Neural cell (in vitro differentiated cells): ENCODE measurements at regions not wholly inside any gene's neighbourhood (a gene's known extent, or its start where the extent isn't known, plus 50 kb on each side); places are given as distances from the start of the nearest gene placed in this dataset.

ENCODE experiments used
- H2AFZ ChIP-seq: fragments of 200-600, 300-800 bp; sonication (generic), shearing (Covaris generic); 2 replicates; pipeline ENCODE4 v1.6.0; 2014; ENCODE audit warnings: low read depth, mild to moderate bottlenecking, antibody characterized with exemption, low read length, moderate library complexity
- H3F3A ChIP-seq: fragments of 200-600 bp; shearing (Covaris generic); 2 replicates; pipeline ENCODE4 v1.6.1; 2016; ENCODE audit warnings: mild to moderate bottlenecking, moderate library complexity, mixed read lengths, antibody characterized with exemption, low read length; ENCODE audit not compliant: insufficient read depth, poor library complexity, severe bottlenecking
- H3K27ac ChIP-seq: fragments of 200-600, 300-800 bp; sonication (generic), shearing (Covaris generic); 2 replicates; pipeline ENCODE4 v1.5.1; 2014; ENCODE audit warnings: mild to moderate bottlenecking, low read length, moderate library complexity
- H3K27me3 ChIP-seq: fragments of 300-800, 200-600 bp; sonication (generic), shearing (Covaris generic); 2 replicates; pipeline ENCODE4 v1.6.0; 2014; ENCODE audit warnings: mild to moderate bottlenecking, low read depth, low read length, moderate library complexity; ENCODE audit not compliant: insufficient read depth
- H3K36me3 ChIP-seq: fragments of 300-800, 200-600 bp; sonication (generic), shearing (Covaris generic); 2 replicates; pipeline ENCODE4 v1.5.1; 2014; ENCODE audit warnings: mild to moderate bottlenecking, antibody characterized with exemption, low read length, moderate library complexity; ENCODE audit not compliant: insufficient read depth
- H3K4me2 ChIP-seq: fragments of 300-800, 200-600 bp; sonication (generic), shearing (Covaris generic); 2 replicates; pipeline ENCODE4 v1.6.0; 2014; ENCODE audit warnings: mild to moderate bottlenecking, low read length
- H3K4me3 ChIP-seq: fragments of 300-800, 200-600 bp; sonication (generic), shearing (Covaris generic); 2 replicates; pipeline ENCODE4 v1.5.1; 2014; ENCODE audit warnings: mild to moderate bottlenecking, low read length, moderate library complexity
- H3K79me2 ChIP-seq: fragments of 200-600 bp; shearing (Covaris generic); replicated peaks from 2 replicates; pipeline ENCODE4 v1.6.0; 2014; ENCODE audit warnings: mild to moderate bottlenecking, low read length, moderate library complexity; ENCODE audit not compliant: insufficient read depth
- H3K9ac ChIP-seq: fragments of 300-800, 200-600 bp; sonication (generic), shearing (Covaris generic); 2 replicates; pipeline ENCODE4 v1.6.1; 2016; ENCODE audit warnings: mild to moderate bottlenecking, low read length, mixed read lengths
- H3K9me2 ChIP-seq: fragments of 200-600 bp; shearing (Covaris generic); 2 replicates; pipeline ENCODE4 v1.6.1; 2016; ENCODE audit warnings: mild to moderate bottlenecking, low read length, mixed read lengths; ENCODE audit not compliant: insufficient read depth
- H3K9me3 ChIP-seq: fragments of 200-600, 300-800 bp; sonication (generic), shearing (Covaris generic); 2 replicates; pipeline ENCODE4 v1.6.1; 2016; ENCODE audit warnings: mild to moderate bottlenecking, mixed run types, low read length, moderate library complexity, mixed read lengths
- H4K20me1 ChIP-seq: fragments of 200-600 bp; shearing (Covaris generic); 2 replicates; pipeline ENCODE4 v1.6.1; 2016; ENCODE audit warnings: mild to moderate bottlenecking, mixed run types; ENCODE audit not compliant: insufficient read depth
- CTCF ChIP-seq: fragments of 450-650 bp; IDR thresholded peaks from 2 replicates; pipeline ENCODE4 v1.5.1; 2014; ENCODE audit warnings: antibody characterized with exemption, mild to moderate bottlenecking, moderate library complexity; ENCODE audit not compliant: poor library complexity, severe bottlenecking
- EP300 ChIP-seq: fragments of 450-650 bp; conservative IDR thresholded peaks from 2 replicates; pipeline ENCODE4 v1.6.1; 2014; ENCODE audit warnings: antibody characterized with exemption, mild to moderate bottlenecking, moderate library complexity; ENCODE audit not compliant: poor library complexity, severe bottlenecking
- EZH2 ChIP-seq: fragments of 200-600, 300-800 bp; shearing (Covaris generic), sonication (generic); IDR thresholded peaks from 2 replicates; pipeline ENCODE4 v1.6.1; 2014; ENCODE audit warnings: antibody characterized with exemption, low read length, borderline replicate concordance, mild to moderate bottlenecking; ENCODE audit not compliant: insufficient read depth, poor library complexity, severe bottlenecking
- MXI1 ChIP-seq: fragments of 450-650 bp; conservative IDR thresholded peaks from 2 replicates; pipeline ENCODE4 v1.6.1; 2014; ENCODE audit warnings: antibody characterized with exemption, mild to moderate bottlenecking; ENCODE audit not compliant: poor library complexity, severe bottlenecking
- POLR2AphosphoS5 ChIP-seq: IDR thresholded peaks from 2 replicates; pipeline ENCODE4 v1.6.1; 2012
- RAD21 ChIP-seq: fragments of 450-650 bp; conservative IDR thresholded peaks from 2 replicates; pipeline ENCODE4 v1.6.1; 2014; ENCODE audit warnings: antibody characterized with exemption, mild to moderate bottlenecking, moderate library complexity
- REST ChIP-seq: IDR thresholded peaks from 2 replicates; pipeline ENCODE4 v1.6.1; 2012; ENCODE audit warnings: borderline replicate concordance
- SMC3 ChIP-seq: fragments of 450-650 bp; conservative IDR thresholded peaks from 2 replicates; pipeline ENCODE4 v1.6.1; 2014; ENCODE audit warnings: antibody characterized with exemption, mild to moderate bottlenecking, moderate library complexity; ENCODE audit not compliant: poor library complexity
- TAF1 ChIP-seq: IDR thresholded peaks from 2 replicates; pipeline ENCODE4 v1.6.1; 2012; ENCODE audit warnings: low read depth

- Histone ChIP-seq H3K9me2 (no peaks in the 10 kb centered on the region), H3F3A (no peaks in the 10 kb centered on the region), H3K36me3 (no peaks in the 10 kb centered on the region), H3K79me2 (no peaks in the 10 kb centered on the region), H3K27me3 (no peaks in the 10 kb centered on the region), H2AFZ (no peak overlapping the region), H3K4me2 (no peak overlapping the region), H3K4me3 (no peak overlapping the region), H3K9me3 (no peaks in the 10 kb centered on the region), H4K20me1 (no peaks in the 10 kb centered on the region), H3K9ac (no peak overlapping the region), H3K27ac (no peak overlapping the region)
- no peak for TF ChIP-seq SMC3
- no peak for TF ChIP-seq CTCF
- no peak for TF ChIP-seq REST
- TF ChIP-seq TAF1 = no peak
- no peak for TF ChIP-seq RAD21
- no peak for TF ChIP-seq POLR2AphosphoS5
- TF ChIP-seq EZH2 = no peak
- TF ChIP-seq MXI1 = no peak
- TF ChIP-seq EP300 = no peak
These were observed 220.5 kb upstream of the ADAMTS9 start for GRCh38 chr3:64908251-64908685.

- Histone ChIP-seq H3K79me2 (no peaks in the 10 kb centered on the region), H3K9ac (no peak overlapping the region), H4K20me1 (no peaks in the 10 kb centered on the region), H3K9me3 (no peaks in the 10 kb centered on the region), H3K9me2 (no peaks in the 10 kb centered on the region), H3K4me2 (no peak overlapping the region), H2AFZ (no peak overlapping the region), H3K36me3 (no peaks in the 10 kb centered on the region), H3K27me3 (no peaks in the 10 kb centered on the region), H3K4me3 (no peak overlapping the region), H3K27ac (no peak overlapping the region), H3F3A (no peaks in the 10 kb centered on the region)
- TF ChIP-seq EP300 (no peak), EZH2 (no peak), MXI1 (no peak), TAF1 (no peak), POLR2AphosphoS5 (no peak), CTCF (no peak), RAD21 (no peak), REST (no peak), SMC3 (no peak)
These were observed 218.2 kb upstream of the ADAMTS9 start for GRCh38 chr3:64905906-64906410.
